ENCODE measurements at regions not wholly inside any gene's neighbourhood (a gene's known extent, or its start where the extent isn't known, plus 50 kb on each side); places are given as distances from the start of the nearest gene placed in this dataset.
A peak's percentile ranks its signal among the peaks of the same experiment; 100 is the strongest.

- DNase-seq (ENCODE audit: insufficient read length, low spot score) (peak; percentile 91), FAIRE-seq (no peak)
- TF ChIP-seq PAX5 (IDR thresholded peaks at IDR 0.05; ENCODE audit: insufficient read depth, low read length, severe bottlenecking): no peak
- TF ChIP-seq POLR2AphosphoS5 (IDR thresholded peaks at IDR 0.05; ENCODE audit: low read depth, low read length): no peak
- TF ChIP-seq POLR2A (IDR thresholded peaks at IDR 0.05; ENCODE audit: low read depth, low read length): no peak
- no peak for TF ChIP-seq TAF1 (IDR thresholded peaks at IDR 0.05; ENCODE audit: low read depth, low read length)
- no peak for TF ChIP-seq POU2F2 (IDR thresholded peaks at IDR 0.05; ENCODE audit: low read depth, low read length)
- no peak for TF ChIP-seq SPI1 (IDR thresholded peaks at IDR 0.05; ENCODE audit: low read depth, low read length)
These were observed 140.5 kb downstream of the SEC14L1 start for GRCh38 chr17:77281122-77281903.

- TF ChIP-seq POLR2AphosphoS5 (IDR thresholded peaks at IDR 0.05; ENCODE audit: low read depth, low read length) (no peak), PAX5 (IDR thresholded peaks at IDR 0.05; ENCODE audit: insufficient read depth, low read length, severe bottlenecking) (no peak), TAF1 (IDR thresholded peaks at IDR 0.05; ENCODE audit: low read depth, low read length) (no peak), POU2F2 (IDR thresholded peaks at IDR 0.05; ENCODE audit: low read depth, low read length) (no peak), SPI1 (IDR thresholded peaks at IDR 0.05; ENCODE audit: low read depth, low read length) (no peak), POLR2A (IDR thresholded peaks at IDR 0.05; ENCODE audit: low read depth, low read length) (no peak)
- FAIRE-seq: no peak
- DNase-seq (ENCODE audit: insufficient read length, low spot score): no peak
These were observed 141.2 kb downstream of the SEC14L1 start for GRCh38 chr17:77281904-77282367.

- DNase-seq (ENCODE audit: insufficient read length, low spot score) (no peak), FAIRE-seq (no peak)
- no peak for TF ChIP-seq SPI1 (IDR thresholded peaks at IDR 0.05; ENCODE audit: low read depth, low read length)
- TF ChIP-seq POLR2AphosphoS5 (IDR thresholded peaks at IDR 0.05; ENCODE audit: low read depth, low read length): no peak
These were observed 142.1 kb downstream of the SEC14L1 start for GRCh38 chr17:77282524-77283515.

- FAIRE-seq (no peak), DNase-seq (ENCODE audit: insufficient read length, low spot score) (no peak)
- TF ChIP-seq TAF1 (IDR thresholded peaks at IDR 0.05; ENCODE audit: low read depth, low read length) (no peak), POU2F2 (IDR thresholded peaks at IDR 0.05; ENCODE audit: low read depth, low read length) (no peak), PAX5 (IDR thresholded peaks at IDR 0.05; ENCODE audit: insufficient read depth, low read length, severe bottlenecking) (no peak), POLR2AphosphoS5 (IDR thresholded peaks at IDR 0.05; ENCODE audit: low read depth, low read length) (no peak), SPI1 (IDR thresholded peaks at IDR 0.05; ENCODE audit: low read depth, low read length) (no peak), POLR2A (IDR thresholded peaks at IDR 0.05; ENCODE audit: low read depth, low read length) (no peak)
These were observed 143.4 kb downstream of the SEC14L1 start for GRCh38 chr17:77284023-77284617.

GRCh38 chr17:77285594-77286390 lies 145.0 kb downstream of the SEC14L1 start:
- FAIRE-seq: no peak
- TF ChIP-seq POU2F2 (IDR thresholded peaks at IDR 0.05; ENCODE audit: low read depth, low read length) (no peak), PAX5 (IDR thresholded peaks at IDR 0.05; ENCODE audit: insufficient read depth, low read length, severe bottlenecking) (no peak), SPI1 (IDR thresholded peaks at IDR 0.05; ENCODE audit: low read depth, low read length) (no peak), TAF1 (IDR thresholded peaks at IDR 0.05; ENCODE audit: low read depth, low read length) (no peak), POLR2A (IDR thresholded peaks at IDR 0.05; ENCODE audit: low read depth, low read length) (no peak)
- no peak for DNase-seq (ENCODE audit: insufficient read length, low spot score)

GRCh38 chr17:77286391-77286640 lies 145.5 kb downstream of the SEC14L1 start:
- no peak for DNase-seq (ENCODE audit: insufficient read length, low spot score)
- no peak for FAIRE-seq

GRCh38 chr17:77286641-77287431 lies 146.1 kb downstream of the SEC14L1 start:
- no peak for TF ChIP-seq POU2F2 (IDR thresholded peaks at IDR 0.05; ENCODE audit: low read depth, low read length)
- no peak for TF ChIP-seq PAX5 (IDR thresholded peaks at IDR 0.05; ENCODE audit: insufficient read depth, low read length, severe bottlenecking)
- TF ChIP-seq TAF1 (IDR thresholded peaks at IDR 0.05; ENCODE audit: low read depth, low read length): no peak
- no peak for TF ChIP-seq POLR2AphosphoS5 (IDR thresholded peaks at IDR 0.05; ENCODE audit: low read depth, low read length)
- no peak for TF ChIP-seq POLR2A (IDR thresholded peaks at IDR 0.05; ENCODE audit: low read depth, low read length)
- TF ChIP-seq SPI1 (IDR thresholded peaks at IDR 0.05; ENCODE audit: low read depth, low read length): no peak
- no peak for DNase-seq (ENCODE audit: insufficient read length, low spot score)
- no peak for FAIRE-seq

More at GRCh38 chr17:77286391-77286640, 145.5 kb downstream of the SEC14L1 start:
- TF ChIP-seq POLR2AphosphoS5 (IDR thresholded peaks at IDR 0.05; ENCODE audit: low read depth, low read length) (no peak), SPI1 (IDR thresholded peaks at IDR 0.05; ENCODE audit: low read depth, low read length) (no peak), TAF1 (IDR thresholded peaks at IDR 0.05; ENCODE audit: low read depth, low read length) (no peak), PAX5 (IDR thresholded peaks at IDR 0.05; ENCODE audit: insufficient read depth, low read length, severe bottlenecking) (no peak), POLR2A (IDR thresholded peaks at IDR 0.05; ENCODE audit: low read depth, low read length) (no peak), POU2F2 (IDR thresholded peaks at IDR 0.05; ENCODE audit: low read depth, low read length) (no peak)

GRCh38 chr17:77287432-77288068 lies 146.8 kb downstream of the SEC14L1 start:
- FAIRE-seq (no peak), DNase-seq (ENCODE audit: insufficient read length, low spot score) (no peak)
- TF ChIP-seq POLR2AphosphoS5 (IDR thresholded peaks at IDR 0.05; ENCODE audit: low read depth, low read length) (no peak), SPI1 (IDR thresholded peaks at IDR 0.05; ENCODE audit: low read depth, low read length) (no peak), PAX5 (IDR thresholded peaks at IDR 0.05; ENCODE audit: insufficient read depth, low read length, severe bottlenecking) (no peak), POU2F2 (IDR thresholded peaks at IDR 0.05; ENCODE audit: low read depth, low read length) (no peak), TAF1 (IDR thresholded peaks at IDR 0.05; ENCODE audit: low read depth, low read length) (no peak), POLR2A (IDR thresholded peaks at IDR 0.05; ENCODE audit: low read depth, low read length) (no peak)
